Brain pericyte (primary cell): ENCODE measurements at regions not wholly inside any gene's neighbourhood (a gene's known extent, or its start where the extent isn't known, plus 50 kb on each side); places are given as distances from the start of the nearest gene placed in this dataset.

Source experiments
- DNase-seq: peaks from one replicate; pipeline ENCODE4 v3.0.0-alpha.2; 2012; ENCODE audit warnings: low read depth, low spot score

DNA sequence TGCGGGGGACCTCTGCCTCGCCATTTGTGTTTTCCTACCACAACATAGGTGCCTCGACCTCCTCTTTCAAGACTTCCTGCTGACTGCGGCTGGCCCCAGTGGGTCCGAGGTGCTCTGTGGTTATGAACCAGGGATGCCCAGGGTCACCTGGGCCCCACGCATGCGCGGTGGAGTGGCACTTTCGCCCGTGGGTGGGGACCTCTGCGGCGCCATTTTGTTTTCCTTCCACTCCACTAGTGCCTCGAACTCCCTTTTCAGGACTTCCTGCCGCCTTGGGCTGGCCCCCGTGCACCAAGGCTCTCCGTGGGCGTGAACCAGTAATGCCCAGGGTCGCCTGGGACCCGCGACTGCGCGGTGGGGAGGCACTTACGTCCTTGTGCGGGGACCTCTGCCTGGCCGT, 351.6 kb downstream of the ALG10 start:
- no peak for DNase-seq

DNA sequence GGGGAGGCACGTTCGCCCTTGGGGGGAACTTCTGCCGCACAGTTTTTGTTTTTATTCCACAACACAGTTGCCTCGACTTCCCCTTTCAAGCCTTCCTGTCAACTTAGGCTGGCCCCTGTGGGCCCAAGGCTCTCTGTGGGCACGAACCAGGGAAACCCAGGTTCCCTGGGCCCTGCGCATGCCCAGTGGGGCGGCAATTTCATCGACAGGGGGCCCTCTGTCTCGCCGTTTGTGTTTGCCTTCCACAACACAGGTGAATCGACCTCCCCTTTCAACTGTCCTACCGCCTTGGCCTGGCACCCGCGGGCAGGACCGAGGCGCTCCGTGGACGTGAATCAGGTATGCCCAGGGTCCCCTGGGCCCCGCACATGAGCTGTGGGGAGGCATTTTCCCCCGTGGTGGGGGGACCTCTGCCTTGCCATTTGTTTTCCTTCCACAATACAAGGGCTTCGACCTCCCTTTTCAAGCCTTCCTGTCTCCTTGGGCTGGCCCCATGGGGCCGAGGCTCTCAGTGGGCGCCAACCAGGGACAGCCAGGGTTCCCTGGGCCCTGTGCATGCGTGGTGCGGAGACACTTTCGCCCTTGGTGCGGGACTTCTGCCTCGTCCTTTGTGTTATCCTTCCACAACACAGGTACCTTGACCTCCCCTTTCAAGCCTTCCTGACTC, 354.0 kb downstream of the ALG10 start:
- DNase-seq: no peak

DNA sequence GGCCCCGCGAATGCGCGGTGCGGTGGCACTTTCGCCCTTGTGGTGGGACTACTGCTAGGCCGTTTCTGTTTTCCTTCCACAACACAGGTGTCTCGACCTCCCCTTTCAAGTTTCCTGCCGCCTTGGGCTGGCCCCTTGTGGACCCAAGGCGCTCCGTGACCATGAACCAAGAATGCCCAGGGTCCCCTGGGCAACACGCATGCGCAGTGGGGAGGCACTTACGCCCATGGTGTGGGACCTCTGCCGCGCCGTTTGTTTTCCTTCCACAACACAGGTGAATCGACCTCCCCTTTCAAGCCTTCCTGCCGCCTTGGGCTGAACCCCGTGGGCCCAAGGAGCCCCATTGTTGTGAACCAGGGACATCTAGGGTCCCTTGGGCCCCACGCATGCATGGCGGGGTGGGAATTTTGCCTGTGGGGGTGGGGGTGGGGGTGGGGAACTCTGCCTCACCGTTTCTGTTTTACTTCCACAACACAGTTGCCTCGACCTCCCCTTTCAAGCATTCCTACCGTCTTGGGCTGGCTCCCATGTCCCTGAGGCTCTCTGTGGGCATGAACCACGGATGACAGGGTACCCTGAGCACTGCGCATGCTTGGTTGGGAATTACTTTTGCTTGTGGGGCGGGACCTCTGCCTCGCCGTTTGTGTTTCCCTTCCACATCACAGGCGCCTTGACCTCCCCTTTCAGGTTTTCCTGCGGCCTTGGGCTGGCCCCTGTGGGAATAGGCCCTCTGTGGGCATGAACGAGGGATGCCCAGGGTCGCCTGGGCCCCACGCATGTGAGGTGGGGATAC, 355.1 kb downstream of the ALG10 start:
- DNase-seq: no peak

DNA sequence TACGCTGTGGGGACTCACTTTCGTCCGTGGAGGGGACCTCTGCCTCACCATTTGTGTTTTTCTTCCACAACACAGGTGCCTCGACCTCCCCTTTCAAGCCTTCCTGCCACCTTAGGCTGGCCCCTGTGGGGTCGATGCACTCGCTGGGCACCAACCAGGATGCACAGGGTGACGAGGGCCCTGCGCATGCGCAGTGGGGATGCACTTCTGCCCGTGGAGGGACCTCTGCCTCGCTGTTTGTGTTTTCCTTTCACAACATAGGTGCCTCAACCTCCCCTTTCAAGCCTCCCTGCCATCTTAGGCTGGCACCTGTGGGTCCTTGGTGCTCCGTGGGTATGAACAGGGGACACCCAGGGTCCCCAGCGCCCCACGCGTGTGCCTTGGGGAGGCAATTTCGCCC, 356.8 kb downstream of the ALG10 start:
- no peak for DNase-seq

DNA sequence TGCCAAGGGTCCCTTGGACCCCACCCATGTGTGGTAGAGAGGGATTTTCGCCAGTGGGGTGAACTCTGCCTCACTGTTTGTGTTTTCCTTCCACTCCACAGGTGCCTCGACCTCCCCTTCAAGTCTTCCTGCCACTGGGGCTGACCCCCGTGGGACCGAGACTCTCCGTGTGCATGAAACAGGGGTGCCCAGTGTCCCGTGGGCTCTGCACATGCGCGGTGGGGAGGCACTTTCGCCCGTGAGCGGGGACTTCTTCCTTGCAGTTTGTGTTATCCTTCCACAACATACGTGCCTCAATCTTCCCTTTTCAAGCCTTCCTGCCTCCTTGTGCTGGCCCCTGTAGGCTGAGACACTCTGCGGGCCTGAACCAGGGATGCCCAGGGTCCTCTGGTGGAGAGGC, 362.4 kb downstream of the ALG10 start:
- DNase-seq: no peak

DNA sequence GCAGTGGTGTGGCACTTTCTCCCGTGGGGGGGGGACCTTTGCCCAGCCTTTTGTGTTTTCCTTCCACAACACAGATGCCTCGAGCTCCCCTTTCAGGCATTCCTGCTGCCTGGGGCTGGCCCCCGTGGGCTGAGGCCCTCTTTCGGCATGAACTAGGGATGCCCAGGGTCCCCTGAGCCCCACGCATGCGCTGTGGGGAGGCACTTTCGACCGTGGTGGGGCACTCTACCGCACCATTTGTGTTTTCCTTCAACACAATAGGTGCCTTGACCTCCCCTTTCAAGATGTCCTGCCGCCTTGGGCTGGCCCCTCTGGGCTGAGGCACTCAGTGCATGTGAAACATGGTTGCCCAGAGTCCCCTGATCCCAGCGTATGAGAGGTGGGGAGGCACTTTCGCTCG, 363.7 kb downstream of the ALG10 start:
- no peak for DNase-seq

DNA sequence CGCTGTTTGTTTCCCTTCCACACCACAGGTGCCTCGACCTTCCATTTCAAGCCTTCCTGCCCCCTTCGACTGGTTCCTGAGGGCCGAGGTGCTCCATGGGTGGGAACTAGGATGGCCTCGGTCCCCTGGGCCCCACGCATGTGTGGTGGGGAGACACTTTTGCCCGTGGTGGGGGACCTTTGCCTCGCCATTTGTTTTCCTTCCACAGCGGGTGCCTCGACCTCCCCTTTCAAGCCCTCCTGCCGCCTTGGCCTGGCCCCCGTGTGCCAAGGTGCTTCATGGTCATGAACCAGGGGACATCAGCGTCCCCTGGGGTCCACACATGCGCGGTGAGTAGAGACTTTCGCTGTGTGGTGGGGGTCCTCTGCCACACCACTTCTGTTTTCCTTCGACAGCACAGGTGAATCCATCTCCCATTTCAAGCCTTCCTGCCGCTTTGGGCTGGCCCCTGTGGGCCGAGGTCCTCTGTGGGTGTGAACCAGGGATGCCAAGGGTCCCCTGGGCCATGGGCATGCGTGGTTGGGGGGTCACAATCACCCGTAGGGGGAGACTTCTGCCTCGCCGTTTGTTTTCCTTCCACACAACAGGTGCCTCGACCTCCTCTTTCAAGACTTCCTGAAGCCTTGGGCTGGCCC, 364.4 kb downstream of the ALG10 start:
- DNase-seq: no peak

DNA sequence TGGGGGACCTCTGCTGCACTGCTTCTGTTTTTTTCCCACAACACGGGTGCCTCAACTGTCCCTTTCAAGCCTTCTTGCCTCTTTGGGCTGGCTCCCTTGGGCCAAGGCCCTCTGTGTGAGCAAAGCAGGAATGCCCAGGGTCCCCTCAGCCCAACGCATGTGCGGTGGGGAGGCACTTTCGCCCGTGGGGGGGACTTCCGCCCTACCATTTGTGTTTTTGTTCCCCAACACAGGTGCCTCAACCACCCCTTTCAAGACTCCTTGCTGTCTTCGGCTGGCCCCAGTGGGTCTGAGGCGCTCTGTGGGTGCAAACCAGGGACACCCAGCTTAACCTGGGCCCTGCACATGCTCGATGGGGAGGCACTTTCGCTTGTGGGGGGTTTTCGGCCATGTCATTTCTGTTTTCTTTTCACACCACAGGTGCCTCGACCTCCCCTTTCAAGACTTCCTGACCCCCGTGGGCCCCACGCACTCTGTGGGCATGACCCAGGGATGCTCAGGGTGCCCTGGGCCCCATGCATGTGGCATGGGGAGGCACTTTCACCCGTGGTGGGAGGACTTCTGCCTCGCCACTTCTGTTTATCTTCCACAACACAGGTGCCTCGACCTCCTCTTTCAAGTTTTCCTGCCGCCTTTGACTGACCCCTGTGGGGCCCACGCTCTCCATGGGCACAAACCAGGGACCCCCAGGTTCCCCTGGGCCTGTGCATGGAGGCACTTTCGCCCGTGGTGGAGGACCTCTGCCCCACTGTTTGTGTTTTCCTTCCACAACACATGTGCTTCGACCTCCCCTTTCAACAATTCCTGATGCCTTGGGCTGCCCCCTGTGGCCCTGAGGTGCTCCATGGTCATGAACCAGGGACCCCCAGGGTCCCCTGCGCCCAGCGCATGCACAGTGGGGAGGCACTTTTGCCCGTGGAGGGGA, 365.7 kb downstream of the ALG10 start:
- DNase-seq: no peak

DNA sequence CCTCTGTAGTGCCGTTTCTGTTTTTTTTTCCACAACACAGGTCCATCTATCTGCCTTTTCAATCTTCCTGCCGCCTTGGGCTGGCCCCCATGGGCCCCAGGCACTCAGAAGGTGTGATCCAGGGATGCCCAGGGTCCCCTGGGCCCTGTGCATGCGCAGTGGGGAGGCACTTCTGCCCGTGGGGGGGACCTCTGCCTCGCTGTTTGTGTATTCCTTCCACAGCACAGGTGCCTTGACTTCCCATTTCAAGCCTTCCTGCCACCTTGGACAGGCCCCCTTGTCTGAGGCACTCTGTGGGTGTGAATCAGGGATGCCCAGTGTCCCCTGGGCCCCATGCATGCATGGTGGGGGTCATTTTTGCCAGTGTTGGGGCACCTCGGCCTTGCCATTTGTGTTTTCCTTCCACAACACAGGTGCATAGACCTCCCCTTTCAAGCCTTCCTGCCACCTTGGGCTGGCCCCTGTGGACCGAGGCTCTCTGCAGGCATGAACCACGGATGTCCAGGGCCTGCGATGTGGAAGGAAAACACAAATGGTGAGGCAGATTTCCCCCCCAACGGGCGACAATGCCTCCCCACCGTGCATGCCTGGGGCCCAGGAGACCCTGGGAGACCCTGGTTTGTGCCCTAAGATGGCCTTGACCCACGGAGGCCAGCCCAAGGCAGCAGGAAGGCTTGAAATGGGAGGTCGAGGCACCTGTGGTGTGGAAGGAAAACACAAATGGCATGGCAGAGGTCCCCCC, 366.5 kb downstream of the ALG10 start:
- no peak for DNase-seq

DNA sequence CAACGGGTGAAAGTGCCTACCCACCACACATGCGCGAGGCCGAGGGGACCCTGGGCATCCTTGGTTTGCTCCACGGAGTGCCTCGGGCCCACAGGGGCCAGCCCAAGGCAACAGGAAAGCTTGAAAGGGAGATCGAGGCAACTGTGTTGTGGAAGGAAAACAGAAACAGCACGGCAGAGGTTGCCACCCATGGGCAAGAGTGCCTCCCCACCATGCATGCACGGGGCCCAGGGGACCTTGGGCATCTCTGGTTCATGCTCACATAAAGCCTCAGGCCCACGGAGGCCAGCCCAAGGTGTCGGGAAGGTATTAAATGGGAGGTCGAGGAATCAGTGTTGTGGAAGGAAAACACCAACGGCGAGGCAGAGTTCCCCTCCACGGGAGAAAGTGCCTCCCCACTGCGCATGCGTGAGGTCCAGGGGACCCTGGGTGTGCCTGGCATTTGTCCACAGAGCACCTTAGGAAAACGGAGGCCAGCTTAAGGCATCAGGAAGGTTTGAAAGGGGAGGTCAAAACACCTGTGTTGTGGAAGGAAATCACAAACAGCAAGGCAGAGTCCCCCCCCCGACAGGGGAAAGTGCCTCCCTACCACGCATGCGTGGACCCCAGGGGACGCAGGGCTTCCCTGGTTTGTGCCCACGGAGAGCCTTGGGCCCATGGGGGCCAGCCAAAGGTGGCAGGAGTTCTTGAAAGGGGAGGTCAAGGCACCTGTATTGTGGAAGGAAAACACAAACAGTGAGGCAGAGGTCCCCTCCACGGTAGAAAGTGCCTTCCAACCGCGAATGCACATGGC, 367.3 kb downstream of the ALG10 start:
- DNase-seq: no peak

DNA sequence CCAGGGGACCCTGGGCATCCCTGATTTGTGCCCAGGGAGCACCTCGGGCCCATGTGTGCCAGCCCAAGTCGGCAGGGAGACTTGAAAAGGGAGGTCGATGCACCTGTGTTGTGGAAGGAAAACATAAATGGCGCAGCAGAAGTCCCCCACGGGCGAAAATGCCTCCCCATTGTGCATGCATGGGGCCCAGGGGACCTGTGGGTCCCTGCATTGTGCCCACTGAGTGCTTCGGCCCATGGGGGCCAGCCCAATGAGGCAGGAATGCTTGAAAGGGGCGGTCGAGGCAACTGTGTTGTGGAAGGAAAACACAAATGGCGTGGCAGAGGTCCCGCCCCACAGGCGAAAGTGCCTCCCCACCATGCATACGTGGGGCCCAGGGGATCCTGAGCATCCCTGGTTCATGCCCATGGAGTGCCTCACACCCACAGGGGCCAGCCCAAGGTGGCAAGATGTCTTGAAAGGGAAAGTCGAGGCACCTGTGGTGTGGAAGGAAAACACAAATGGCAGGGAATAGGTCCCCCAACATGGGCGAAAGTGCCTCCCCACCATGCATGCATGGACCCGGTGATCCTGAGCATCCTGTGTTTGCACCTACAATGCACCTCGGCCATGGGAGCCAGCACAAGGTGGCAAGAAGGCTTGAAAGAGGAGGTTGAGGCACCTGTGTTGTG, 368.0 kb downstream of the ALG10 start:
- DNase-seq: no peak

DNA sequence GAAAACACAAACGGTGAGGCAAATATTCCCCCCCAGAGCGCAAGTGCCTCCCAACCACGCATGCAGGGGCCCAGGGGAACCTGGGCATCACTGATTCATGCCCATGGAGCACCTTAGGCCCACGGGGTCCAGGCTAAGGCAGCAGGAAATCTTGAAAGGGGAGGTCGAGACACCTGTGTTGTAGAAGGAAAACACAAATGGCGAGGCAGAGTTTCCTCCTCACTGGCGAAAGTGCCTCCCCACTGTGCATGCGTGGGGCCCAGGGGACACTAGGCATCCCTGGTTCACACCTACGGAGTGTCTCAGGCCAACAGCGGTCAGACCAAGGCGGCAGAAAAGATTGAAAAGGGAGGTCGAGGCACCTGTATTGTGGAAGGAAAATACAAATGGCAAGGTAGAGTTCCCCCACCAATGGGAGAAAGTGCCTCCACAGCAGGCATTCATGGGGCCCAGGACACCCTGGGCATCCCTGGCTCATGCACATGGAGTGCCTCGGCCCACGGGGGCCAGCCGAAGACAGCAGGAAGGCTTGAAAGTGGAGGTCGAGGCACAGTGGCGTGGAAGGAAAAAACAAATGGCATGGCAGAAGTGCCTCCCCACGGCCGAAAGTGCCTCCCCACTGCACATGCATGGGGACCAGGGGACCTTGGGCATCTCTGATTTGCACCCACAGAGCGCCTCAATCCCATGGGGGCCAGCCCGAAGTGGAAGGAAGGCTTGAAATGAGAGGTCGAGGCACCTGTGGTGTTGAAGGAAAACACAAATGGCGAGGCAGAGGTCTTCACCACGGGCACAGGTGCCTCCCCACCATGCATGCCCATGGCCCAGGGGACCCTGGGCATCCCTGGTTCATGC, 368.8 kb downstream of the ALG10 start:
- no peak for DNase-seq

DNA sequence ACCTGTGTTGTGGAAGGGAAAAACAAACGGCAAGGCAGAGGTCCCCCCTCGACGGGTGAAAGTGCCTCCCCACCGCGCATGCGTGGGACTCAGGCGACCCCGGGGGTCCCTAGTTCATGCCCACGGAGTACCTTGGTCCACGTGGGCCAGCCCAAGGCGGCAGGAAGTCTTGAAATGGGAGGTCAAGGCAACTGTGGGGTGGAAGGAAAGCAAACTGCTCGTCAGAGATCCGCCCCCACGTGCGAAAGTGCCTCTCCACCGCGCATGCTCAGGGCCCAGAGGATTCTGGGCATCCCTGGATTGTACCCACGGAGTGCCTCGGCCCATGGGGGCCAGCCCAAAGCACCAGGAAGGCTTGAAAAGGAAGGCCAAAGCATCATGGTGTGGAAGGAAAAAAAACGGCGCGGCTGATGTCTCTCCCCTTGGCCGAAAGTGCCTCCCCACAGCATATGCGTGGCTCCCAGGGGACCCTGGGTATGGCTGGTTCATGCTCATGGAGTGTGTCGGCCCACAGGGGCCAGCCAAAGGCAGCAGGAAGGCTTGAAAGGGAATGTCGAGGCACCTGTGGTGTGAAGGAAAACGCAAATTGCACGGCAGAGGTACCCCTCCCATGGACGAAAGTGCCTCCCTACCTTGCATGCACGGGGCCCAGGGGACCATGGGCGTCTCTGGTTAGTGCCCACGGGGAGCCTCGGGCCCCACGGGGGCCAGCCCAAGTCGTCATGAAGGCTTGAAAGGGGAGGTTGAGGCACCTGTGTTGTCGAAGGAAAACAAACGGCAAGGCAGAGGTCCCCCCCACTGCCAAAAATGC, 369.7 kb downstream of the ALG10 start:
- no peak for DNase-seq

DNA sequence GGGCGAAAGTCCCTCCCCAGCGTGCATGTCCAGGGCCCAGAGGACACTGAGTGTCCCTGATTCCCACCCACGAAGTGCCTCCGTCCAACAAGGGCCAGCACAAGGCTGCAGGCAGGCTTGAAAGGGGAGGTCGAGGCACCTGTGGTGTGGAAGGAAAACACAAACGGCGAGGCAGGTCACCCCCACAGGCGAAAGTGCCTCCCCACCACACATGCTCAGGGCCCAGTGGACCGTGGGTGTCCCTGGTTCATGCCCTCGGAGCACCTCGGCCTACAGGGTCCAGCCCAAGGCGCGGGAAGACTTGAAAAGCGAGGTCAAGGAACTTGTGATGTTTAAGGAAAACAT, 370.4 kb downstream of the ALG10 start:
- no peak for DNase-seq

DNA sequence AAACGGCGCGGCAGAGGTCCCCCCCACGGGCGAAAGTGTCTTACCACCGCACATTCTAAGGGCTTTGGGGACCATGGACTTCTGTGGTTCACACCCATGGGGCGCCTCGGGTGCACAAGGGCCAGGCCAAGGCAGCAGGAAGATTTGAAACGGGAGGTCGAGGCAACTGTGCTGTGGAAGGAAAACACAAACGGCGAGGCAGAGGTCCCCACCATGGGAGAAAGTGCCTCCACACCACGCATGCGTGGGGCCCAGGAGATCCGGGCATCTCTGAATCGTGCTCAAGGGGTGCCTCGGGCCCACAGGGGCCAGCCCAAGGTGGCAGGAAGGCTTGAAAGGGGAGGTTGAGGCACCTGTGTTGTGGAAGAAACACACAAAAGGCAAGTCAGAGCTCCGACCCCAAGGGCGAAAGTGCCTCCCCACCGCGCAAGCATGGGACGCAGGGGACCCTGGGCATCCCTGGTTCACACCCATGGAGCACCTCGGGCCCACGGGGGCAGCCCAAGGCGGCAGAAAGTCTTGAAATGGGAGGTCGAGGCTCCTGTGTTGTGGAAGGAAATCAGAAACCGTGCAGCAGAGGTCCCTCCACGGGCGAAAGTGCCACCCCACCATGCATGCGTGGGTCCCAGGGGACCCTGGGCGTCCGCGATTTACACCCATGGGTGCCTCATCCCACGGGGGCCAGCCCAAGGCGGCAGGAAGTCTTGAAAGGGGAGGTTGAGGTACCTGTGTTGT, 371.0 kb downstream of the ALG10 start:
- no peak for DNase-seq

DNA sequence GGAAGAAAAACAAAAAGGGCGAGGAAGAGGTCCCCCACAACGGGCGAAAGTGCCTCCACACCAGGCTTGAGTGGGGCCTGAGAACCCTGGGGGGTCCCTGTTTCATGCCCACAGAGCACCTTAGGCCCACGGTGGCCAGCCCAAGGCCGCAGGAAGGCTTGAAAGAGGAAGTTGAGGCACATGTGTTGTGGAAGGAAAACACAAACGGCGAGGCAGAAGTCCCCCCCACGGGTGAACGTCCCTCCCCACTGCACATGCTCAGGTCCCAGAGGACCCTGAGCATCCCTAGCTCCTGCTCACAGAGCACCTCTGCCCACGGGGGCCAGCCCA, 371.5 kb downstream of the ALG10 start:
- DNase-seq: no peak

DNA sequence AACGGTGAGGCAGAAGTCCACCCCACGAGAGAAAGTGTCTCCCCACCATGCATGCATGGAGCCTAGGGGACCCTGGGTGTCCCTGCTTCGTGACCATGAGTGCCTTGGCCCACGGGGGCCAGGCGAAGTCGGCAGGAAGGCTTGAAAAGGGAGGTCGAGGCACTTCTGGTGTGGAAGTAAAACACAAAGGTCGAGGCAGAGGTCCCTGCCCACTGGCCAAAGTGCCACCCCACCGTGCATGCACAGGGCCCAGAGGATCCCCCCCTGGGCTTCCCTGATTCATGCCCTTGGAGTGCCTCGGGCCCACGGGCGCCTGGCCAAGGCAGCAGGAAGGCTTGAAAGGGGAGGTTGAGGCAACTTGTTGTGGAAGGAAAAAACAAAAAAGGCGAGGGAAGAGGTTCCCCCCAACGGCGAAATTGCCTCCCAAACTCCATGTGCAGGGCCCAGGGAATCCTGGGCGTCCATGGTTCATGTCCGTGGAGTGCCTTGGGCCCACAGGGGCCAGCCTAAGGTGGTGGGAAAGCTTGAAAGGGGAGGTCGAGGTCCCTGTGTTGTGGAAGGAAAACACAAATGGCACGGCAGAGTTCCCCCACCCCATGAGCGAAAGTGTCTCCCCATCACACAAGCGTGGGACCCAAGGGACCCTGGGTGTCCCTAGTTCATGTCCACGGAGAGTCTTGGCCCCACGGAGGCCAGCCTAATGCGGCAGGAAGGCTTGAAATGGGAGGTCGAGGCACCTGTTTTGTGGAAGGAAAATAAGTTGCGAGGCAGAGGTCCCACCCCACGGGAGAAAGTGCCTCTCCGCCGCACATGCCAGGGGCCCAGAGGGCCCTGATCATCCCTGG, 372.1 kb downstream of the ALG10 start:
- no peak for DNase-seq
